SJSA1 (cell line): ENCODE measurements at regions not wholly inside any gene's neighbourhood (a gene's known extent, or its start where the extent isn't known, plus 50 kb on each side); places are given as distances from the start of the nearest gene placed in this dataset.
"Not testable (repeated sequence)": the region's sequence is repeated elsewhere in the genome, so short reads cannot be mapped to it uniquely, and the experiment has no call there.

Experiments
- DNase-seq, 2 experiments: peaks; one replicate each; pipeline ENCODE4 v3.0.0-alpha.2; 2015 to 2020; ENCODE audit warnings: low spot score in 2 of 2, low read depth in 1 of 2
- H3K27ac ChIP-seq: fragments of 250-450 bp; sonication (Bioruptor Pico); 2 replicates; pipeline ENCODE4 v1.5.1; 2020; ENCODE audit warnings: mild to moderate bottlenecking, moderate library complexity
- H3K27me3 ChIP-seq: fragments of 250-450 bp; sonication (Bioruptor Pico); replicated peaks from 2 replicates; pipeline ENCODE4 v1.5.1; 2020; ENCODE audit warnings: mild to moderate bottlenecking, moderate library complexity
- H3K36me3 ChIP-seq: fragments of 250-450 bp; sonication (Bioruptor Pico); 2 replicates; pipeline ENCODE4 v1.5.1; 2020; ENCODE audit warnings: mild to moderate bottlenecking
- H3K4me1 ChIP-seq: fragments of 250-450 bp; sonication (Bioruptor Pico); replicated peaks from 2 replicates; pipeline ENCODE4 v1.6.1; 2021; ENCODE audit warnings: mild to moderate bottlenecking
- H3K4me3 ChIP-seq: fragments of 250-450 bp; sonication (Bioruptor Pico); 2 replicates; pipeline ENCODE4 v1.5.1; 2020; ENCODE audit warnings: mild to moderate bottlenecking
- H3K9me3 ChIP-seq: fragments of 250-450 bp; sonication (Bioruptor Pico); replicated peaks from 2 replicates; pipeline ENCODE4 v1.5.1; 2020; ENCODE audit warnings: mild to moderate bottlenecking

GRCh38 chr16:85235991-85236817 lies 123.9 kb upstream of the CIBAR2 start:
- peak overlapping the region; percentile 31; the same call in 1 of the 2 replicates for H3K27ac ChIP-seq
- H3K4me1 ChIP-seq, result peaks cover 67% of the 10 kb centered on the region
- H3K4me3 ChIP-seq, result peak overlapping the region; percentile 44
- H3K9me3 ChIP-seq, result no peaks in the 10 kb centered on the region
- H3K36me3 ChIP-seq, result no peaks in the 10 kb centered on the region
- peak; percentile 51 to 67 for DNase-seq
- no peaks in the 10 kb centered on the region for H3K27me3 ChIP-seq

GRCh38 chr16:85236818-85237150 lies 124.5 kb upstream of the CIBAR2 start:
- Histone ChIP-seq H3K4me3 (no peak overlapping the region), H3K9me3 (no peaks in the 10 kb centered on the region), H3K27ac (no peak overlapping the region), H3K4me1 (peaks cover 62% of the 10 kb centered on the region), H3K36me3 (no peaks in the 10 kb centered on the region), H3K27me3 (no peaks in the 10 kb centered on the region)
- peak; percentile 51 to 68 for DNase-seq

GRCh38 chr16:85237817-85238216 lies 125.5 kb upstream of the CIBAR2 start:
- Histone ChIP-seq H3K4me1 (peaks cover 52% of the 10 kb centered on the region), H3K4me3 (no peak overlapping the region), H3K27ac (no peak overlapping the region; the same call in 1 of the 2 replicates), H3K36me3 (no peaks in the 10 kb centered on the region), H3K27me3 (no peaks in the 10 kb centered on the region), H3K9me3 (no peaks in the 10 kb centered on the region)
- no peak for DNase-seq

GRCh38 chr16:85238233-85238647 lies 126.0 kb upstream of the CIBAR2 start:
- peaks cover 50% of the 10 kb centered on the region for H3K4me1 ChIP-seq
- H3K27ac ChIP-seq, result no peak overlapping the region; the same call in 1 of the 2 replicates
- no peaks in the 10 kb centered on the region for H3K9me3 ChIP-seq
- no peak overlapping the region for H3K4me3 ChIP-seq
- no peaks in the 10 kb centered on the region for H3K36me3 ChIP-seq
- peak; percentile 69 to 87 for DNase-seq
- no peaks in the 10 kb centered on the region for H3K27me3 ChIP-seq

- DNase-seq, result no peak
- peaks cover 49% of the 10 kb centered on the region for H3K4me1 ChIP-seq
- no peaks in the 10 kb centered on the region for H3K9me3 ChIP-seq
- no peak overlapping the region for H3K4me3 ChIP-seq
- no peaks in the 10 kb centered on the region for H3K36me3 ChIP-seq
- no peaks in the 10 kb centered on the region for H3K27me3 ChIP-seq
- no peak overlapping the region for H3K27ac ChIP-seq
These were observed 127.0 kb upstream of the CIBAR2 start for GRCh38 chr16:85239239-85239638.

- H3K4me3 ChIP-seq, result no peak overlapping the region
These were observed 127.6 kb upstream of the CIBAR2 start for GRCh38 chr16:85239871-85240270.

GRCh38 chr16:85240982-85241924 lies 129.0 kb upstream of the CIBAR2 start:
- Histone ChIP-seq H3K4me3 (no peak overlapping the region), H3K27me3 (no peaks in the 10 kb centered on the region), H3K4me1 (peaks cover 32% of the 10 kb centered on the region), H3K36me3 (no peaks in the 10 kb centered on the region), H3K27ac (no peak overlapping the region), H3K9me3 (no peaks in the 10 kb centered on the region)
- DNase-seq, result no peak

More at GRCh38 chr16:85239871-85240270, 127.6 kb upstream of the CIBAR2 start:
- Histone ChIP-seq H3K4me1 (peaks cover 42% of the 10 kb centered on the region), H3K27me3 (no peaks in the 10 kb centered on the region), H3K36me3 (no peaks in the 10 kb centered on the region), H3K27ac (no peak overlapping the region), H3K9me3 (no peaks in the 10 kb centered on the region)
- no peak for DNase-seq

GRCh38 chr16:85242140-85242539 lies 129.9 kb upstream of the CIBAR2 start:
- Histone ChIP-seq H3K36me3 (no peaks in the 10 kb centered on the region), H3K27me3 (no peaks in the 10 kb centered on the region), H3K27ac (no peak overlapping the region), H3K4me1 (peaks cover 23% of the 10 kb centered on the region), H3K9me3 (no peaks in the 10 kb centered on the region), H3K4me3 (no peak overlapping the region)
- no peak for DNase-seq

- H3K4me3 ChIP-seq, result no peak overlapping the region
- H3K36me3 ChIP-seq, result no peaks in the 10 kb centered on the region
- no peak for DNase-seq
These were observed 131.0 kb upstream of the CIBAR2 start for GRCh38 chr16:85243308-85243707.

GRCh38 chr16:85244452-85244851 lies 132.2 kb upstream of the CIBAR2 start:
- H3K36me3 ChIP-seq, H3K27me3 ChIP-seq, H3K9me3 ChIP-seq, H3K4me3 ChIP-seq, H3K27ac ChIP-seq, H3K4me1 ChIP-seq, DNase-seq: not testable (repeated sequence)

More at GRCh38 chr16:85243308-85243707, 131.0 kb upstream of the CIBAR2 start:
- Histone ChIP-seq H3K27me3 (no peaks in the 10 kb centered on the region), H3K27ac (no peak overlapping the region), H3K4me1 (peaks cover 12% of the 10 kb centered on the region), H3K9me3 (no peaks in the 10 kb centered on the region)

- H3K4me3 ChIP-seq, result no peak overlapping the region
- H3K4me1 ChIP-seq, result peaks cover 7% of the 10 kb centered on the region
- no peaks in the 10 kb centered on the region for H3K36me3 ChIP-seq
- H3K27ac ChIP-seq, result no peak overlapping the region
- no peaks in the 10 kb centered on the region for H3K9me3 ChIP-seq
- H3K27me3 ChIP-seq, result no peaks in the 10 kb centered on the region
- peak; percentile 60 to 68 for DNase-seq
These were observed 133.3 kb upstream of the CIBAR2 start for GRCh38 chr16:85245307-85246172.

- no peaks in the 10 kb centered on the region for H3K9me3 ChIP-seq
- no peak overlapping the region for H3K27ac ChIP-seq
- no peaks in the 10 kb centered on the region for H3K36me3 ChIP-seq
- no peak overlapping the region for H3K4me3 ChIP-seq
- H3K27me3 ChIP-seq, result no peaks in the 10 kb centered on the region
- H3K4me1 ChIP-seq, result peaks cover 4% of the 10 kb centered on the region
- no peak for DNase-seq
These were observed 134.2 kb upstream of the CIBAR2 start for GRCh38 chr16:85246473-85246872.

GRCh38 chr16:85246973-85247372 lies 134.7 kb upstream of the CIBAR2 start:
- Histone ChIP-seq H3K27me3 (no peaks in the 10 kb centered on the region), H3K4me3 (no peak overlapping the region), H3K27ac (no peak overlapping the region), H3K4me1 (peaks cover 4% of the 10 kb centered on the region), H3K36me3 (no peaks in the 10 kb centered on the region), H3K9me3 (no peaks in the 10 kb centered on the region)
- DNase-seq, result no peak
